Tibial nerve (tissue), 3 donors: ENCODE measurements at regions not wholly inside any gene's neighbourhood (a gene's known extent, or its start where the extent isn't known, plus 50 kb on each side); places are given as distances from the start of the nearest gene placed in this dataset.

ENCODE experiments used
- POLR2A ChIP-seq, 2 donors: fragments of 450-650 bp; IDR thresholded peaks; one replicate each; pipeline ENCODE4 v1.6.1; 2017; ENCODE audit warnings: antibody characterized with exemption in 2 of 2, mild to moderate bottlenecking in 2 of 2, moderate library complexity in 2 of 2
- TF ChIP-seq, protein P1 (sequence below), 5 experiments: fragments of 200-600 bp in 3 of 5; fragments of 450-650 bp in 2 of 5; sonication (generic) in 3 of 5; IDR thresholded peaks; one replicate each; pipeline ENCODE4 v1.5.1; 2016 to 2019; ENCODE audit warnings: antibody characterized with exemption in 5 of 5, mild to moderate bottlenecking in 3 of 5, moderate library complexity in 2 of 5

DNA sequence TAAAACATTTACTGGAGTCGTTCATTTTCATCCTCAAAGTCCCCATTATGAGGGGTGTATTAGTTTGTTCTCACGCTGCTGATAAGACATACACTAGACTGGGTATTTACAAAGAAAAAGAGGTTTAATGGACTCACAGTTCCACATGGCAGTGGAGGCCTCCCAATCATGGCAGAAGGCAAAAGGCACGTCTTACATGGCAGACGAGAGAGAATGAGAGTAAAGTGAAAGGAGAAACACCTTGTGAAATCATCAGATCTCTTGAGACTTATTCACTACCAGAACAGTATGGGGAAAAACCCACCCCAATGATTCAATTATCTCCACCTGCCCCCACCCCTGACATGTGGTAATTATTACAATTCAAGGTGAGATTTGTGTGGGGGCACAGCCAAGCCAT, 830.4 kb upstream of the RGS18 start:
- TF ChIP-seq, protein P1, sequence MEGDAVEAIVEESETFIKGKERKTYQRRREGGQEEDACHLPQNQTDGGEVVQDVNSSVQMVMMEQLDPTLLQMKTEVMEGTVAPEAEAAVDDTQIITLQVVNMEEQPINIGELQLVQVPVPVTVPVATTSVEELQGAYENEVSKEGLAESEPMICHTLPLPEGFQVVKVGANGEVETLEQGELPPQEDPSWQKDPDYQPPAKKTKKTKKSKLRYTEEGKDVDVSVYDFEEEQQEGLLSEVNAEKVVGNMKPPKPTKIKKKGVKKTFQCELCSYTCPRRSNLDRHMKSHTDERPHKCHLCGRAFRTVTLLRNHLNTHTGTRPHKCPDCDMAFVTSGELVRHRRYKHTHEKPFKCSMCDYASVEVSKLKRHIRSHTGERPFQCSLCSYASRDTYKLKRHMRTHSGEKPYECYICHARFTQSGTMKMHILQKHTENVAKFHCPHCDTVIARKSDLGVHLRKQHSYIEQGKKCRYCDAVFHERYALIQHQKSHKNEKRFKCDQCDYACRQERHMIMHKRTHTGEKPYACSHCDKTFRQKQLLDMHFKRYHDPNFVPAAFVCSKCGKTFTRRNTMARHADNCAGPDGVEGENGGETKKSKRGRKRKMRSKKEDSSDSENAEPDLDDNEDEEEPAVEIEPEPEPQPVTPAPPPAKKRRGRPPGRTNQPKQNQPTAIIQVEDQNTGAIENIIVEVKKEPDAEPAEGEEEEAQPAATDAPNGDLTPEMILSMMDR (IDR thresholded peaks at IDR 0.05), result no peak
- TF ChIP-seq POLR2A (IDR thresholded peaks at IDR 0.05), result no peak
